Mesothelial cell of epicardium (in vitro differentiated cells): ENCODE measurements at regions not wholly inside any gene's neighbourhood (a gene's known extent, or its start where the extent isn't known, plus 50 kb on each side); places are given as distances from the start of the nearest gene placed in this dataset.

Source experiments
- DNase-seq, 2 experiments: peaks; one replicate each; pipeline ENCODE4 v3.0.0; 2021; ENCODE audit warnings: low spot score in 2 of 2; ENCODE audit not compliant: unreplicated experiment in 2 of 2
- H3K27ac Mint-ChIP-seq: 2 replicates; pipeline ENCODE4 v1.8.0; 2021; ENCODE audit warnings: mixed read lengths
- H3K27me3 Mint-ChIP-seq: 2 replicates; pipeline ENCODE4 v1.8.0; 2021; ENCODE audit warnings: low read depth, mixed read lengths
- H3K36me3 Mint-ChIP-seq: 2 replicates; pipeline ENCODE4 v1.8.0; 2021; ENCODE audit warnings: mixed read lengths
- H3K4me1 Mint-ChIP-seq: 2 replicates; pipeline ENCODE4 v1.8.0; 2021; ENCODE audit warnings: mixed read lengths
- H3K4me3 Mint-ChIP-seq: 2 replicates; pipeline ENCODE4 v1.8.0; 2021; ENCODE audit warnings: mild to moderate bottlenecking, moderate library complexity, mixed read lengths
- H3K9me3 Mint-ChIP-seq: 2 replicates; pipeline ENCODE4 v1.8.0; 2021; ENCODE audit warnings: mixed read lengths
- TF ChIP-seq, protein P1 (sequence below): fragments of 200-600 bp; sonication (generic); IDR thresholded peaks from one replicate; pipeline ENCODE4 v1.5.0; 2021; ENCODE audit warnings: antibody characterized with exemption; ENCODE audit not compliant: unreplicated experiment

DNA sequence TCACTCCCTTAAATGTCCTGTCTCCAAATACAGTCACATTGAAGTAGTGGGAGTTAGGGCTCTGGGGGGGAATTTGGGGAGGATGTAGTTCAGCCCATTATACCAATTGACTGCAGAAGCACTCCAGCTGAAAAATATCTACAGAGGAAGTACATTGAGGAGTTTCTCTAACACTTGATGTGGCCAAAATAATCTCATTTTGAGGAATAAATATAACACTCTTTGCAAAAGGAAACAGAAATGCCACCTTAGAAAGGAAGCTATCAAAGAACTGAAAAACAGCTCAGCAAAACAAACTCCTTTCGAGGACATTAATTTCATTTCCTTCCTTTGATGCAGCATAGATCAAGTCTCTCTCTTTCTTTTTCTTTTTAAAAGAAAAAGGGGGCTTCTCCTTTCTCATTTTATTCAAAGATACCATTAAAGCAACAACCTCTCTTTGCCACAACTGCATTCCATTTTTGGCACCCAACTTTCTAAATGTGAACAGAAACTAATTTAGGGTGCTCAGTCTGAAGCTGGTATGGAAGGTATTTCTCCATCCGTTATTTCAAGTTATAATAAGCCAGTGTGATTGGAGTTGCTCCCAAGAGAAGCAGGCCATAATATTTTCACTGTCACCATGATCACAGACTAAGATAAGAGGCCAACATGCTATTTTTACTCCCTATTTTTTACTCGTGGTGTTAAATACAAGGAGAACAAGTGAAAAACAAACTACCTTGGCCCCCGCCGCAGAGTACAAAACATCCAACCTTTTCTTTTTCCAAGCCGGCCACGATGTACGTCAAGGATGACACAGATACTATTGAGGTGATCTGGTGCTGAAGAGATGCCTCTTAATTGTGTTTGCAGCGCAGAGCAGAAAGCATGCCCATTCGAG is 230.4 kb upstream of the GATB start:
- H3K4me3 Mint-ChIP-seq = no peak overlapping the region
- H3K9me3 Mint-ChIP-seq = peaks cover 4% of the 10 kb centered on the region
- TF ChIP-seq, protein P1, sequence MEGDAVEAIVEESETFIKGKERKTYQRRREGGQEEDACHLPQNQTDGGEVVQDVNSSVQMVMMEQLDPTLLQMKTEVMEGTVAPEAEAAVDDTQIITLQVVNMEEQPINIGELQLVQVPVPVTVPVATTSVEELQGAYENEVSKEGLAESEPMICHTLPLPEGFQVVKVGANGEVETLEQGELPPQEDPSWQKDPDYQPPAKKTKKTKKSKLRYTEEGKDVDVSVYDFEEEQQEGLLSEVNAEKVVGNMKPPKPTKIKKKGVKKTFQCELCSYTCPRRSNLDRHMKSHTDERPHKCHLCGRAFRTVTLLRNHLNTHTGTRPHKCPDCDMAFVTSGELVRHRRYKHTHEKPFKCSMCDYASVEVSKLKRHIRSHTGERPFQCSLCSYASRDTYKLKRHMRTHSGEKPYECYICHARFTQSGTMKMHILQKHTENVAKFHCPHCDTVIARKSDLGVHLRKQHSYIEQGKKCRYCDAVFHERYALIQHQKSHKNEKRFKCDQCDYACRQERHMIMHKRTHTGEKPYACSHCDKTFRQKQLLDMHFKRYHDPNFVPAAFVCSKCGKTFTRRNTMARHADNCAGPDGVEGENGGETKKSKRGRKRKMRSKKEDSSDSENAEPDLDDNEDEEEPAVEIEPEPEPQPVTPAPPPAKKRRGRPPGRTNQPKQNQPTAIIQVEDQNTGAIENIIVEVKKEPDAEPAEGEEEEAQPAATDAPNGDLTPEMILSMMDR = no peak
- H3K36me3 Mint-ChIP-seq = no peaks in the 10 kb centered on the region
- peaks cover 35% of the 10 kb centered on the region for H3K4me1 Mint-ChIP-seq
- H3K27me3 Mint-ChIP-seq = peaks cover 8% of the 10 kb centered on the region
- no peak for DNase-seq
- H3K27ac Mint-ChIP-seq = peak overlapping the region; percentile 14

DNA sequence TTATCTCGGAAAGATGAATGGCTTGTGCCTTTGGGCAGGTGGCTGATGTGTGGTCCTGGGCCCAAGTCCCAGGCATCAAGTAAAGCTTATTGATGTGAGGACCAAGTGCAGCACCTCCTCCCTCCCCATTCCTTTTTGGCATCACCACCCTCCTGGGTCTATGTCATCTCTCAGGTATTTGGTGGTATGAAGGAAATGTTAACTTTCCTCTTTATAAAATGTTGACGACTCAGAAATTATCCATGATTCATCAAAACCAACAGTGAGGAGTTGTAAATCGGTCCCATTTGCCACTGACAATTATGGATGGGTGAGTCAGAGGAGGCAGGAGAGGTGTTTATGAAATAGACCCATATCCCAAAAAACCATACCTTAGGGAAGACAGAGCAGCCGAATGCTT is 229.4 kb upstream of the GATB start:
- peaks cover 4% of the 10 kb centered on the region for H3K9me3 Mint-ChIP-seq
- peaks cover 35% of the 10 kb centered on the region for H3K4me1 Mint-ChIP-seq
- H3K27me3 Mint-ChIP-seq = peaks cover 8% of the 10 kb centered on the region
- H3K4me3 Mint-ChIP-seq = no peak overlapping the region
- H3K36me3 Mint-ChIP-seq = no peaks in the 10 kb centered on the region
- no peak for DNase-seq
- TF ChIP-seq, protein P1 = no peak
- H3K27ac Mint-ChIP-seq = peak overlapping the region; percentile 56

DNA sequence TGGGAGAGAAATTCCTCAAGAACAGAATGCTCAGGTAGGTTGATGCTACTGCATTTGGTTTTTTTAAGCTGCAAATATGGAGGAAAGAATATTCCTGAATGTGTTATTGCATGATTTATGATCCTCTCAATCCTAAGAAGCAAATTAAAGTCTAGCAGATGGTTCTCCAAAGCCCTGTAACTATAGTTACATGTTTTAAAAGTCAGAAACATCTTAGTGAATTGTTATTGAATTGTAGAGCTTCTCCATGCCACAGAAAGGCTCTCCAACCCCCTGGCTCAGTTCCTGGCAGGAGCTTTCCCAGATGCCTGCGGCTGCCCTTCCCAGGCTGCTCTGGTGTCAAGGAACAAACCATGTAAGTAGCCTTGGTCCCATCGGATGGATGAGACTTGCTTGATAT is 227.8 kb upstream of the GATB start:
- H3K27me3 Mint-ChIP-seq = peaks cover 8% of the 10 kb centered on the region
- H3K36me3 Mint-ChIP-seq = no peaks in the 10 kb centered on the region
- no peak for DNase-seq
- H3K4me1 Mint-ChIP-seq = peaks cover 42% of the 10 kb centered on the region
- no peak overlapping the region for H3K4me3 Mint-ChIP-seq
- TF ChIP-seq, protein P1 = no peak
- H3K27ac Mint-ChIP-seq = no peak overlapping the region
- peaks cover 4% of the 10 kb centered on the region for H3K9me3 Mint-ChIP-seq

DNA sequence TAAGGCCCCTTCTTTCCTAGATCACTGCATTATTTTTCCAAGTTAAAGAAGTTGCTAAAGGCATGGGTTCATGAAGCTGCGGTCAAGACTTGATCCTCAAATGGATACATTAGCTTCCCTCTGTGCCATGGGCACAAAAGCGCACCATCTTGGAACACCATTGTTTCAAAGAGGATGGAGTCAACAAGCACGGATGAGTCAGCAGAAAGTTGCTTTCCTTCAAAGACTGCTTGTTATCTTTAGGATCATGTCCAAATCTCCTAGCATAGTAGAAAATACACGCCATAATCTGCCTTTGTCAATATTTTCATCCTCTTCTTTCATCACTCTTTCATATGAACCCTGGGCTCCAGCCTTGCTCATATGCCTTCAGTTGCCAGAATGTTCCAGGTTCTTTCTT is 226.8 kb upstream of the GATB start:
- Mint-ChIP-seq H3K27ac (no peak overlapping the region), H3K9me3 (peaks cover 4% of the 10 kb centered on the region), H3K36me3 (no peaks in the 10 kb centered on the region), H3K4me1 (peaks cover 48% of the 10 kb centered on the region), H3K4me3 (no peak overlapping the region), H3K27me3 (peaks cover 8% of the 10 kb centered on the region)
- no peak for DNase-seq
- TF ChIP-seq, protein P1 = no peak

DNA sequence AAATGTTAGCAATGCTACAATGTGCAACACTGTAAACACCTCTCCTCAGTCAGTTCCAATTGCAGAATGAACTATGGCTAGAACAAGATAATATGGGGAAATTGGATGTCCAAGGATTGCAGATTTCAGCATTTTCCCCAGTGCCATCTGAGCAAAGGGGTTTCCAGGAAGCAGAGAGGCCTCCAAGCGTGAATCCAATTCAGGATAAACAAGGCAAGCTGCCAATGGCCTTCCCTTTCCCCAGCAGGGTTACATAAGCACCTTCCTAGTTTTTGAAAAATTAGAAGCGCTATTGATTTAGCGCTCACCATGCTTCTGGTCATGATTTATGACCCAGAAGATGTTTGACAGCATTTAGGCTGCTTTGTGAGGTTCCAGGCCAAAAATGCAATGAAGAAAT is 223.0 kb upstream of the GATB start:
- DNase-seq = no peak
- H3K9me3 Mint-ChIP-seq = peaks cover 11% of the 10 kb centered on the region
- no peak overlapping the region for H3K27ac Mint-ChIP-seq
- H3K27me3 Mint-ChIP-seq = peaks cover 8% of the 10 kb centered on the region
- H3K36me3 Mint-ChIP-seq = no peaks in the 10 kb centered on the region
- no peak overlapping the region for H3K4me3 Mint-ChIP-seq
- TF ChIP-seq, protein P1 = no peak
- H3K4me1 Mint-ChIP-seq = peaks cover 16% of the 10 kb centered on the region
